Thyroid gland (tissue), 4 donors: ENCODE measurements at regions not wholly inside any gene's neighbourhood (a gene's known extent, or its start where the extent isn't known, plus 50 kb on each side); places are given as distances from the start of the nearest gene placed in this dataset.

ENCODE experiments used
- DNase-seq, 2 donors: peaks; one replicate each; pipeline ENCODE4 v3.0.0-alpha.2; 2019
- H3K27ac ChIP-seq, 3 donors: fragments of 200-600 bp; sonication (generic); 1 replicate in 2 of 3; 2 replicates in 1 of 3; pipeline ENCODE4 v1.5.1; 2016 to 2019; ENCODE audit warnings: mild to moderate bottlenecking in 1 of 3, moderate library complexity in 1 of 3
- H3K27me3 ChIP-seq: fragments of 200-600 bp; sonication (generic); one replicate; pipeline ENCODE4 v1.5.1; 2019
- H3K36me3 ChIP-seq, 2 donors: fragments of 200-600 bp; sonication (generic); one replicate each; pipeline ENCODE4 v1.5.1; 2016 to 2019
- H3K4me1 ChIP-seq, 2 donors: fragments of 200-600 bp; sonication (generic); one replicate each; pipeline ENCODE4 v1.5.1; 2017 to 2019
- H3K4me3 ChIP-seq, 3 donors: fragments of 200-600 bp; sonication (generic); replicated peaks in 1 of 3; 1 replicate in 2 of 3; 2 replicates in 1 of 3; pipeline ENCODE4 v1.5.1; 2016; ENCODE audit warnings: mild to moderate bottlenecking in 1 of 3
- H3K9me3 ChIP-seq: fragments of 200-600 bp; sonication (generic); one replicate; pipeline ENCODE4 v1.5.1; 2017
- CTCF ChIP-seq, 6 experiments: fragments of 200-600 bp in 3 of 6; fragments of 450-650 bp in 3 of 6; sonication (generic) in 3 of 6; IDR thresholded peaks; one replicate each; pipeline ENCODE4 v1.5.1; 2016 to 2019; ENCODE audit warnings: antibody characterized with exemption in 6 of 6, mild to moderate bottlenecking in 2 of 6, inconsistent platforms in 1 of 6, moderate library complexity in 1 of 6
- POLR2A ChIP-seq, 2 donors: fragments of 450-650 bp; IDR thresholded peaks; one replicate each; pipeline ENCODE4 v1.6.1; 2017; ENCODE audit warnings: antibody characterized with exemption in 2 of 2, mild to moderate bottlenecking in 2 of 2, moderate library complexity in 1 of 2
- WGBS, 2 donors: methylation state at CpG; one replicate each; pipeline ENCODE4 v1.1.5; 2017; 5-methylcytosine and 5-hydroxymethylcytosine counted together
- intact Hi-C: fragments of 100-400 bp; cut with DNase I; formaldehyde crosslinking; loops from one replicate; pipeline ENCODE4 v1.15.1; 2023

GRCh38 chr10:88039496-88040200 lies 176.2 kb downstream of the PTEN start:
- Histone ChIP-seq H3K27ac (no peak overlapping the region), H3K4me1 (peaks cover 4 to 26% of the 10 kb centered on the region in 2 donors), H3K4me3 (no peak overlapping the region), H3K36me3 (no peaks in the 10 kb centered on the region), H3K9me3 (no peaks in the 10 kb centered on the region), H3K27me3 (no peaks in the 10 kb centered on the region)
- 85 to 89% methylated on average over 6 of the region's 6 CpGs for WGBS, 2 donors
- intact Hi-C loops: no loop called here
- TF ChIP-seq CTCF (IDR thresholded peaks at IDR 0.05): no peak
- TF ChIP-seq POLR2A (IDR thresholded peaks at IDR 0.05): no peak
- DNase-seq: no peak

GRCh38 chr10:88041243-88042159 lies 178.1 kb downstream of the PTEN start:
- Histone ChIP-seq H3K27ac (peak overlapping the region; percentile 0 to 54 (median 48)), H3K4me3 (no peak overlapping the region), H3K36me3 (no peaks in the 10 kb centered on the region), H3K4me1 (peaks cover 4 to 26% of the 10 kb centered on the region in 2 donors), H3K27me3 (no peaks in the 10 kb centered on the region), H3K9me3 (no peaks in the 10 kb centered on the region)
- intact Hi-C loops: no loop called here
- WGBS, 2 donors: 30 to 41% methylated on average over 11 of the region's 11 CpGs
- DNase-seq: peak in 1 of 2 donors; percentile 24
- no peak for TF ChIP-seq POLR2A (IDR thresholded peaks at IDR 0.05)
- TF ChIP-seq CTCF (IDR thresholded peaks at IDR 0.05): no peak

- Histone ChIP-seq H3K9me3 (no peaks in the 10 kb centered on the region), H3K27me3 (no peaks in the 10 kb centered on the region), H3K4me1 (peaks cover 4 to 26% of the 10 kb centered on the region in 2 donors), H3K27ac (peak overlapping the region in 2 of 3 donors; percentile 20 to 54), H3K36me3 (no peaks in the 10 kb centered on the region), H3K4me3 (no peak overlapping the region)
- no peak for TF ChIP-seq POLR2A (IDR thresholded peaks at IDR 0.05)
- no peak for TF ChIP-seq CTCF (IDR thresholded peaks at IDR 0.05)
- no peak for DNase-seq
- WGBS, 2 donors: 67 to 71% methylated on average over 19 of the region's 19 CpGs
- intact Hi-C loops: no loop called here
Observed at GRCh38 chr10:88042160-88043100, 179.0 kb downstream of the PTEN start.

- TF ChIP-seq CTCF (IDR thresholded peaks at IDR 0.05): no peak
- no peak for TF ChIP-seq POLR2A (IDR thresholded peaks at IDR 0.05)
- DNase-seq: no peak
- intact Hi-C loops: no loop called here
- Histone ChIP-seq H3K27ac (no peak overlapping the region), H3K27me3 (no peaks in the 10 kb centered on the region), H3K36me3 (no peaks in the 10 kb centered on the region), H3K9me3 (no peaks in the 10 kb centered on the region), H3K4me3 (no peak overlapping the region), H3K4me1 (peaks cover 4 to 26% of the 10 kb centered on the region in 2 donors)
- WGBS, 2 donors: 89 to 91% methylated on average over 5 of the region's 5 CpGs
Observed at GRCh38 chr10:88045096-88045495, 181.7 kb downstream of the PTEN start.
